ENCODE measurements at regions not wholly inside any gene's neighbourhood (a gene's known extent, or its start where the extent isn't known, plus 50 kb on each side); places are given as distances from the start of the nearest gene placed in this dataset.

GRCh38 chr17:54559883-54560282, 340.8 kb upstream of the TOM1L1 start:
- TF ChIP-seq, protein P1, sequence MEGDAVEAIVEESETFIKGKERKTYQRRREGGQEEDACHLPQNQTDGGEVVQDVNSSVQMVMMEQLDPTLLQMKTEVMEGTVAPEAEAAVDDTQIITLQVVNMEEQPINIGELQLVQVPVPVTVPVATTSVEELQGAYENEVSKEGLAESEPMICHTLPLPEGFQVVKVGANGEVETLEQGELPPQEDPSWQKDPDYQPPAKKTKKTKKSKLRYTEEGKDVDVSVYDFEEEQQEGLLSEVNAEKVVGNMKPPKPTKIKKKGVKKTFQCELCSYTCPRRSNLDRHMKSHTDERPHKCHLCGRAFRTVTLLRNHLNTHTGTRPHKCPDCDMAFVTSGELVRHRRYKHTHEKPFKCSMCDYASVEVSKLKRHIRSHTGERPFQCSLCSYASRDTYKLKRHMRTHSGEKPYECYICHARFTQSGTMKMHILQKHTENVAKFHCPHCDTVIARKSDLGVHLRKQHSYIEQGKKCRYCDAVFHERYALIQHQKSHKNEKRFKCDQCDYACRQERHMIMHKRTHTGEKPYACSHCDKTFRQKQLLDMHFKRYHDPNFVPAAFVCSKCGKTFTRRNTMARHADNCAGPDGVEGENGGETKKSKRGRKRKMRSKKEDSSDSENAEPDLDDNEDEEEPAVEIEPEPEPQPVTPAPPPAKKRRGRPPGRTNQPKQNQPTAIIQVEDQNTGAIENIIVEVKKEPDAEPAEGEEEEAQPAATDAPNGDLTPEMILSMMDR (IDR thresholded peaks at IDR 0.05), result no peak
- TF ChIP-seq EZH2 (IDR thresholded peaks at IDR 0.05; ENCODE audit: borderline replicate concordance, insufficient read depth, low read depth, low read length, poor library complexity, severe bottlenecking), result no peak
